HG03342 (cell line): ENCODE measurements at regions not wholly inside any gene's neighbourhood (a gene's known extent, or its start where the extent isn't known, plus 50 kb on each side); places are given as distances from the start of the nearest gene placed in this dataset.
A peak's percentile ranks its signal among the peaks of the same experiment; 100 is the strongest.
"Not testable (repeated sequence)": the region's sequence is repeated elsewhere in the genome, so short reads cannot be mapped to it uniquely, and the experiment has no call there.

Source experiments
- ATAC-seq: cut with Tn5 transposase; IDR thresholded peaks from one replicate; pipeline ENCODE4 v1.9.1; 2021; ENCODE audit warnings: mild to moderate bottlenecking, moderate library complexity; ENCODE audit not compliant: unreplicated experiment

DNA sequence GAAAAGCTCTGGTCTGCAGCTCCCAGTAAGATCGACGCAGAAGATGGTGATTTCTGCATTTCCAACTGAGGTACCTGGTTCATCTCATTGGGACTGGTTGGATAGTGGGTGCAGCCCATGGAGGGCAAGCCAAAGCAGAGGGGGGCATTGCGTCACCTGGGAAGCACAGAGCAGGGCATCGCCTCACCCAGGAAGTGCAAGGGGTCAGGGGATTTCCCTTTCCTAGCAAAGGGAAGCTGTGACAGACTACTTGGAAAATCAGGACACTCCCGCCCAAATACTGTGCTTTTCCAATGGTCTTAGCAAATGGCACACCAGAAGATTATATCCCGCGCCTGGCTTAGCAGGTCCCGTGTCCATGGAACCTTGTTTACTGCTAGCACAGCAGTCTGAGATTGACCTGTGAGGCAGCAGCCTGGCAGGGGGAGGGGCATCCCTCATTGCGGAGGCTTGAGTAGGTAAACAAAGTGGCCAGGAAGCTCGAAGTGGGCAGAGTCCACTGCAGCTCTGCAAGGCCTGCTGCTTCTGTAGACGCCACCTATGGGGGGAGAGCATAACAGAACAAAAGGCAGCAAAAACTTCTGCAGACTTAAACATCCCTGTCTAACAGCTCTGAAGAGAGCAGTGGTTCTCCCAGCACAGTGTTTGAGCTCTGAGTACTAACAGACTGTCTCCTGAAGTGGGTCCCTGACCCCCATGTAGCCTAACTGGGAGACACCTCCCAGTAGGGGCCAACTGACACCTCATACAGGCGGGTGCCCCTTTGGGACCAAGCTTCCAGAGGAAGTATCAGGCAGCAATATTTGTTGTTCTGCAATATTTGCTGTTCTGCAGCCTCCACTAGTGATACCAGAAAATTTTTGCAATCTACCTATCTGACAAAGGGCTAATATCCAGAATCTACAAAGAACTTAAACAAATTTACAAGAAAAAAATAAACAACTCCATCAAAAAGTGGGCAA is 871.7 kb downstream of the IGSF11 start:
- not testable (repeated sequence) for ATAC-seq

DNA sequence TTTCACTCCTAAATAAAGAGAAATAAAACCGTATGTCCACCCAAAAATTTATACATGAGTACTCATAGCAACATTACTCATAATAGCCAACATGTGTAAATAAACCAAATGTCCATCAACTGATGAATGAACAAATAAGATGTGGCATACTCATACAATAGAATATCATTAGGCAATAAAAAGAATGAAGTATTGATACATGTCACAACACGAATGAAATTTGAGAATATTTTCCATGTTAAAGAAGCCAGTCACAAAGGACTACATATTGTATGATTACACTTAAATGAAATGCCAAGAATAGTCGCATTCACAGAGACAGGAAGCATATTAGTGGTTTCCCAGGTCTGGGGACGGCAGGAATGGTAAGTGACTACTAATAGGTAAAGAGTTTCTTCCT is 869.2 kb downstream of the IGSF11 start:
- ATAC-seq: no peak

DNA sequence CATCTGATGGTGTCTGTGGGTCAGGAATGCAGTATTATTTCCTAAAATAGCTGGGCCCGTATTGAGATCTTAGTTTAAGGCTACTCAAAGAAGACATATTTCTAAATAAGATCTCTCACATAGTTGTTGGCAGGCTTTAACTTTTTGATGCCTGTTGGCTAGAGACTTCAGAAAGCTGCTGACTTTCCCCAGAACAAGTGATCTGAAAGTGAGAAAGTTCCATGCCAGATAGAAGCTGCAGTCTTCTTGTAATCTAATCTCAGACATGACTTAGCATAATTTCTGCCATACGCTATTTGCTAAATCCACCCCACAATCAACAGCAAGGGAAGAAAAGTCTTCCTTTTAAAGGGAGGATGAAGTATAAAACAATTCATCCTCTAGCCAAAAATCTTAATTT is 867.1 kb downstream of the IGSF11 start:
- ATAC-seq: no peak

DNA sequence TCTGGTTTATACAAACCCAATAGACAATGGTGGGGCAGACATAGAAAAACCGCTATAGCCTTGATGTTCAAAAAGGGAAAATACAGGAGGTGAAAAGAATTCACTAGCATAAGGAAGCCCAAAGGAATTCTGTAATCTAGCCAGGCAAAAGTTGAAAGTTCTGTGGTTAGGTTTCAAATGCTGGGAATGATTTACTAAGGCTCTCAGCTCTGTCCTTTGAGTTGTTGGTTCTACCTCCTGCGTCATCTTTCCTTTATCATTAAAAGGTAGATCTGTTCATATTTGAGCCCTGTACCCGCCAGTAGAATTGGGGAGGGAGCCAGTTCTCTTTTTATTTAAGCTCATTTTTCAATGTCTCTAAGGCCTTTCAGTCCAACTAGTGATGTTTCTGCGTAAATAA is 866.5 kb downstream of the IGSF11 start:
- no peak for ATAC-seq

DNA sequence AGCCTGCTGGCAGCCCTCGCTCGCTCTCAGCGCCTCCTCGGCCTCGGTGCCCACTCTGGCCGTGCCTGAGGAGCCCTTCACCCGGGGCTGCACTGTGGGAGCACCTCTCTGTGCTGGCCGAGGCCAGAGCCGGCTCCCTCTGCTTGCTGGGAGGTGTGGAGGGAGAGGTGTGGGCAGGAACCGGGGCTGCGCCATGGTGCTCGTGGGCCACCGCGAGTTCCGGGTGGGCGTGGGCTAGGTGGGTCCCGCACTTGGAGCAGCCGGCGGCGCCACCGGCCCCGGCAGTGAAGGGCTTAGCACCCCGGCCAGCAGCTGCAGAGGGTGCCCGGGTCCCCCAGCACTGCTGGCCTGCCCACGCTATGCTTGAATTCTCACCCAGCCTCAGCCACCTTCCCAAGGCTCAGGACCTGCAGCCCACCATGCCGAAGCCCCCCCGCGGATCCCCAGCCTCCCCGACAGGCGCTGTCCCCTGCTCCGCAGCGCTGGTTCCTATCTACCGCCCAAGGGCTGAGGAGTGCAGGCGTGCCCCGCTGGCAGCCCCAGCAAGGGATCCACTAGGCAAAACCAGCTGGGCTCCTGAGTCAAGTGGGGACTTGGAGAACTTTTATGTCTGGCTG is 863.3 kb downstream of the IGSF11 start:
- ATAC-seq: no peak

DNA sequence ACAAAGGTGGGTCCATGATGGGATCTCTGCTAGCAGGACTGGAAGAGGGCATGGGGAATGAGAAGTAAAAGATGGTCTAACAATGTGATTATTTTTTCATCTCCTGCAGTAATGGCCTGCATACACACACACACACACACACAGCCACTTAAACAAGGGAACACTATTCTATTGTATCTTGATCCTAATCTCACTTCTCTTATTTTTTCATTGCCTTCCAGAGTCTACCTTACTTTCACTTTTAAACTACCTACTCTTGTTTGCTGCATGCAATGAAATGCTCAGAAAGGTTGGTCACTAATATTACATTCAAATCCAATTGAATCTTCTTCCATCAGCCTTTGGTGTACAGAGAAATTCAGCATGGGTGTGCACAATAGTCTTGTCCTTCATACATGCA is 853.8 kb downstream of the IGSF11 start:
- ATAC-seq: peak; percentile 36

DNA sequence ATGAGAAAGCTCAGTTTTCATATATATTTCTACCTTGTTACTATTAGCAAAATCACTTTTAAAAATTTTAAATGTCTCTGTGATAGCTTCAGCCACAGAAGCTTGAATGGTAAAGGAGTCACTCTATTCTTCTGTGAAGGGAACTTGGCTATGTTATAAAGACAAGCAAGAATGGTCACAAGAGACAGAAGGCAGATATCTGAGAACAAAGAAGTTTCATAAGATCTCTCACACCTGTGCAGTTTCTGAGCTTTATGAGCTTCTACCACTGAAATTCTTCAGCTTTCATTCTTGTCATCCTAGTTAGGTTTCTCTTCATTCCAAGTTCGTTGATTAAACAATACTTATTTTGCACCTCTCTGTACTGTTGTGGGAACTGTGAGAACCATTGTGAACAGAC is 853.4 kb downstream of the IGSF11 start:
- peak; percentile 51 for ATAC-seq

DNA sequence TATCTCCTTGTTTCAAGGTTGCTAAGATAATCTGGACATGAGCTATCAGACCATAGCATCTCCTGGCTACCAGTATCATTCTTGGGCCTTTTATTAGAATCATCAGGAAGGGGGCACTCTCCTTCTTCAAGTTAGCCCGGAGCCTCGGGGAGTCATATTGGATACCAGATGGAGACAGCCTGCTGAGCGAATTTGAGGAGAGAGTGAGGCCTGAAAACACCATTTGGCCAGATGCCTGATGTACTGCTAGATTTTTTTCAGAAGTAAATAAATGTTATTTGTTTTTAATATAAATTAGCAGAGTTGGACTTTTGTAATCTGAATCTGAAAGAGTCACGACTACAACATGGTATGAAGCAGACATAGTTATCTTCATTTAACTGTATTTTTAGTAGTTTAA is 848.6 kb downstream of the IGSF11 start:
- ATAC-seq: no peak

DNA sequence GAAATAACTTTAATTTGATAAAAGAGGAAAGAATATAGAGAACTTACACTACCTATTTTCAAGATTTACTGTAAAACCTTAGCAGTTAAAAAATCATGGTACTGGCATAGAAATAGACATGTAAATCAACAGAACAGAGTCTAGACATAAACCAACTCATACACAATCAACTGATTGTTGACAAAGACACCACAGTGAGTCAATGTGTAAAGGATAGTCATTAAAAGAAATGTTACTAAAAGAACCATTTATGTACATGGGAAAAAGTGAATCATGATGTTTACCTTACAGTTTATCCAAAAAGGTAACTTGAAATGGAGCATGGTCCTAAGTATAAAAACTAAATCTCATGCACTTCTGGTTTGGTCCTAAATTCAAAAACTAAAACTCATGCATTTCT is 847.4 kb downstream of the IGSF11 start:
- ATAC-seq: no peak

DNA sequence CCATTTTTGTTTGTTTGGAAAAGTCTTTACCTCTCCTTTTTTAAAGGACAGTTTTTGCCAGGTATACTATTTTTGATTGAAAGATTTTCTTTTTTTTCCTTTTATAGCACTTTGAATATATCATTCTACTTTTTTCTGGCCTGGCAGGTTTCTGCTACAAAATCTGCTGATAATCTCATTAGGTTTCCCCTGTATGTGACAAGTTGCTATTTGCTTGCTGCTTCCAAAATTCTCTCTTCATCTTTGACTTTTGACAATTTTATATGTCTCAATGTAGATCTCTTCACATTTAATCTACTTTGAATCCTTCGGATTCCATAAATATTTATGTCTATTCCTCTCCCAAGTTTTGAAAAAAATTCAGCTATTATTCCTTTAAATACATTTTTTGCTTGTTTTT is 838.5 kb downstream of the IGSF11 start:
- no peak for ATAC-seq

DNA sequence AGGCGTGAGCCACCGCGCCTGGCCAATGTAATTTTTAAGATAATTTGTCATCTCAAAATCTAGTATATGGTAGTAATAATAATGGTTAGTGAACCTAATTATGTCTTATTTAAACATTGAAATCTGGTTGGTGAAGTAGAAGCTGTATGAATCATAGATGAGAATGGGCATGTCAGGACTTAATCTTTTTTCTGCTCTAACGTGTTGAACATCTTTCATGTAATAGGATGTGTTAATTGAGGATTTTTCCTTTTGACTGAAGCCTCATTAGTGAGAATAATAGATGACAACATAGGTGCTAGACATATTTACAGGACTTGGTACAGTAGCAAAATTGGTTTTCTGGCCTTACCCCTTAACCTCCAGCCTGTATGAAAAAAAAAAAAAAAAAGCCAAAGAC is 835.6 kb downstream of the IGSF11 start:
- no peak for ATAC-seq

DNA sequence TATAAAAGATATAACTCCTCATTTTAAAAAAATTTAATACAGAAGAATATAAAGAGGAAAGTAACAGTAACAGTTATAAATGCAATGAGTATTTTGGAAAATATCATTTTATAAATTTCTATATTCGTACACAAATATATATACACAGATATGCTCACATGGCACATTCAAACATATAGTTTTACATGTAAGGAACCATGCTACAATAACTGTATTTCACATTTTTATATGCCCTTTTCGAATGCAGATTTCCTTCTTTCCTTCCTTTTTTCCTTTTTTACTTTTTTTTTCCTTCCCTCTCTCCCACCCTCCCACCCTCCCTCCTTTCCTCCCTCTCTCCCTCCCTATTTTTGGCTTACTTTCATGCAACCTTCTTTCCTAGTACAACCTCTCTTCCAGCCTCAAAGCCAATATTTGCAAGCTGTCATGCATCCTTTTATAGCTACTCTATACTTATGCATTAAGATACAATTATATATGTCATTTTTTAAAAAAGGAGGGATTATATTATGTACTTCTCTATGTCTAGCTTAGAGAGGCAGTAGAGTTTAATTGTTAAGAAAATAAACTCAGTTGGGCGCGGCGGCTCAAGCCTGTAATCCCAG is 830.5 kb downstream of the IGSF11 start:
- ATAC-seq: no peak

DNA sequence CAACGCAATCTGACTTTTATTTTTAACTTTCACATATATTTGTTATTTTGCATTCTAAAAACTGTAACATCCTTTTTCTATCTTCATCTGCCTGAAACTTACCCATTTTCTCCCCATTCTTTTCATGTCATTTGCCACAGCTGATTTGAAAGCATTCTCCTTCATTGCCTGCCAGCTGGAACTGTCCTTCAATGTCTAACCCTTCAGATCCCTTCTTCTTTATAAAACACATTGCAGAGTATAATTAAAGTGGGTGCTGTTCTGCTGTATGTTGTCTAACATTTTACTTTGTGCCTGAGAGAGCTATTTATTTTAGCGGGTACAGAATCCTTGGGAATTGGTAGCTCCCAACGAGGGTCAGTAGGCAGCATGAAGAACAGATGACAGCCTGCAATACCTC is 827.4 kb downstream of the IGSF11 start:
- no peak for ATAC-seq

DNA sequence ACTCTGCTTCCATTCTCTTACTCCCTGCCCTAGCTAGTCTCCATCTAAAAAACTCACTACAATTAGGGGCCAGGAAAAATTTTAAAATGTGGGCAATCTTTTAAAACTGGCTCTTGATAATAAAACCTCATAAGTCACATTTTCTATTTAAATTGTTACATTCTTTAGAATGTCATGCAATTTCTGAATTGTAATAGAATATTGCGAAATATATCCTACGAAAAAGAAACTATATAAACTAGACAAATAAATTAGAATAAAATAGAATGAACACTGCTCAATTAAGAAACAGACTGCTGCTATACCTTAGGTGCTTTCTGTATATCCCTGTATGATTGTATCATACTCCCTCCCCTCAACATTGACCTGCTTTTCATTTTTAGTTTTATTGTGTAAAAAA is 826.0 kb downstream of the IGSF11 start:
- ATAC-seq: no peak

DNA sequence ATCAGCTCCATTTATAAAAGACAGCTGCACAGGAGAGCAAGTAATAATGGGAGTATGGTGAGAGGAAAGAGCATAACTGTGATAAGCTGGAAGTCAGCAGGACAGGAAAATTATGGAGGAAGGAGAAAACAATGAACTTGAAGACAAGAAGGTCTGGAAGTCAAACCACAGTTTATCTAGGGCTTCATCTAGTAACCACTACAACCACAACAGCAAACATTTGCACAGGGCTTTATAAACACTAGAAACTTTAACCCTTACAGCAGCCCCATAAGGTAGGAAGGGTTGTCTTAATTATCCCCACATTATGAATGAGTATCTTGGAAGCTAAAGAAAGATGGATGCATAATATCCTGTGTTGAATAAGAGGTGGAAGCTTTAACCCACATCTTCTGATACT is 820.8 kb downstream of the IGSF11 start:
- no peak for ATAC-seq

DNA sequence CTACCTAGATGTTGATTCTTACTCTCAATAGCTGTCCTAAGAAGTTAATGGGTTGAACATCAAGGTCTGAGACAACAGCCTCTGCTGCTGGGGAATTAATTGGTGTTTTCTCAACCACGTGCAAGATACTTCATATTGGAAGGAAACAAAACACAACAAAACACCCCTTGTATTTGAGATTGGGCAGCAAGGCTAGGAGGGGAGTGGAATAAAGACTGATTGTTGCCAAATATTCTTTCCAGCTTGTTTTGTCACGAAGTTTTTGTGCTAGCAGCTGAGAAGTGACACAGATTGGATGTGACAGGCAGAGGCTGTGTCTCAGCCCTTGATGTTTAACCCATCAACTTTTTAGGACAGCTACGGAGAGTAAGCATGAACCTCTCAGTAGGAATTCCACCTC is 808.4 kb downstream of the IGSF11 start:
- ATAC-seq: no peak

DNA sequence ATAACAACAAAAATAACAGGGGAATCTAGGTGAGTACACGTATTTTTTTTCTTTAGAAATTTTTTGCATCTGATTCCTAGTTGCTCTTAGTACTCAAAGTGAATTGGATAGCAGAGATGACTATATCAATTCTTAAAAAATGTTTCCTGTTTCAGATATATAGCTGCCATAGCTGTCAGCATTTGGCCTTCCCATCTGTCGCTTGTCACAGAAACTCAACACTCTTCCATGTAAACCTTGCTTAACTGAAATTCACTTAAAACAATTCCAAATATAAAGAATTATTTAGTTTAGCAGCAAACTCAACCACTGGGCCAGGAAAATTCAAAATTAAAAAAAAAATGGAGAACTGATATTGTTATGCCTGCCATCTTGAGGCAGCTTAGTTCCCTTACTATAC is 807.5 kb downstream of the IGSF11 start:
- no peak for ATAC-seq

DNA sequence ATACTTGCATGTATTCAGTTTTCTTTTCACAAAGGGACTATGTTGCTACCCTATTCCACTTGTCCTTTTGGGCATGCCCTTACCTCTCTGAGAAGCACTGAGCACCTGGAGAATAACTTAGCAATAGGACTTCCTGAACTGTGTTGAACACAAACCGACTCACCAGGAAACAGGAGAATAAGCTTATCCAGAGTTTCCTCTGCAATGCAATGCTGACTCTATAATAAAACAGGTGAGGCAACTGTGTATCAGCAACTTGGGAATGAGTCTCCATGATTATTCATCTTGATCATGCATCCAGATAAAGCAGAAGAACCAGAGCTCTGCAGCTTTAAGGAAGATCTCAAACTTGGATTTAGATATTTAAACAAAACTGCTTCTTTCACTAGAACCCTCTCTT is 806.5 kb downstream of the IGSF11 start:
- no peak for ATAC-seq

DNA sequence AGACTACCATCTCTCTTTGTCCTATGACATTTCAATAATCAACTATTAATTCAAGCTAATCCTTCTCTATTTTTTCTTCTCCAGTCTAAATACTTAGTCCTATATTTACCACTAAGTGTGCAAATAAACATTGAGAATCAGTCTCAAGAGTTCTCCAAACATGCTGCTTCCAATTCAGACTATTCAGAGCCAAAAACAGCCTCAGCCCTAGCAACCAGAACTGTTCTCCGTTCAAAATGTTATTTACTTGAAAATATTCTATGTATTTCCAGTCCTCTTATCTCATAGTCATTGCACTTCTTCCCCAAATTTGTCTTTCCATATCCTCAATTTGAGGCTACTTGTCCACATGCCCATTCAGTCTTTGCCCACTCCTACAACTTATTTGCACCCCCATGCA is 805.5 kb downstream of the IGSF11 start:
- no peak for ATAC-seq

DNA sequence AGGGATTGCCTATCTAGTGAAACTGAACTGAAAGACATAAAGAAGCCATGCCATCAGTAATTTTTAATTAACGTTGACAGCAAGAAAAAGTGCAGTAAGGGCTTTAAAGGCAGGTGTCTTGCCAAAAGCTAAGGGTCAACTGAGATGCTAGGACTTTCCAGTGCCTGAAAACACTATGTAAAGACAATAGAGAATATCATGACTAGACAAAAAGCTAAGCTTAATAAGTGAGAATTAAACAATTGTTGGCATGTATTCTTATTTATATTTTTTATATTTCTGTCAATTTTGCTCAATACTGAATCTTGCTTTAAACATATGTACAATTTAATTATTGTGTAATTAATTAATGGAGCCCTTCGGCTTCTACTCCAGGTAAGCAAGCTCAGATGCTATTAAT is 803.1 kb downstream of the IGSF11 start:
- no peak for ATAC-seq

DNA sequence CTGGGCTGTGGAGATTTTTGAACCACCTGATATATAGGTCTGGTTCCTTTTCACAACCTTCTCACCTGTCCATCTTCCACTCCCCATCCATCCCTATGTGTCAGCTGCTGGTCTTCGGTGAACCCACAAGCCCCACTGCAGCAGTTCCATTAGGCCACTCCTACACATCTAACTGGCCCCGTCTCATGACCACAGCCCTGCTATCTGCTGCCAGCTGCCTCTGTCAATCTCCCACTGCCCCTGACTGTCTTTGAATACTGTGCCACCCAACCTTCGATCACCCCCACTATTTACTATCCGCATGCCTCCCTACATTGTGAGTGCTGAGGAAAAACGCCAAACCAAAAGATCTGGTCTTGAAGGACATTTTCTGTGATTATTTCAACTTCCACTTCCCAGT is 795.4 kb downstream of the IGSF11 start:
- ATAC-seq: no peak

DNA sequence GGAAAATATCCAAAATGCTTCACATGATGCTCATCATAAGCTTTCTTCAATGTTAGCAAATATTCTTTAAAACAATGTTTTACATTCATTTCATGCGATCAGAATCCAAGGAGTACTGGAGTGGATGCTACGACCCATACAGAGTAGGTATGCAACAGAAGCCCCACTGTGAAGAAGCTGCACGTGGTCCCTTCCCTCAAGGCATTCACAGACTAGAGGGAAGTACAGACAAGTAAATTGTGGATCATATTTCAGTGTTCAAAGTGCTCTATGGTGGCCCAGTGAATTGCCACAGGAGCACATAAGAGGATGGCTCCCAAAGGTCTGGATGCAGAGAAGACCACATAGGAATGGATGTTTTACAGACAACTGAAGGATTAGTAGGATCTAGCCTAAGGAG is 789.9 kb downstream of the IGSF11 start:
- ATAC-seq: no peak
